ENCODE measurements at regions not wholly inside any gene's neighbourhood (a gene's known extent, or its start where the extent isn't known, plus 50 kb on each side); places are given as distances from the start of the nearest gene placed in this dataset.

DNA sequence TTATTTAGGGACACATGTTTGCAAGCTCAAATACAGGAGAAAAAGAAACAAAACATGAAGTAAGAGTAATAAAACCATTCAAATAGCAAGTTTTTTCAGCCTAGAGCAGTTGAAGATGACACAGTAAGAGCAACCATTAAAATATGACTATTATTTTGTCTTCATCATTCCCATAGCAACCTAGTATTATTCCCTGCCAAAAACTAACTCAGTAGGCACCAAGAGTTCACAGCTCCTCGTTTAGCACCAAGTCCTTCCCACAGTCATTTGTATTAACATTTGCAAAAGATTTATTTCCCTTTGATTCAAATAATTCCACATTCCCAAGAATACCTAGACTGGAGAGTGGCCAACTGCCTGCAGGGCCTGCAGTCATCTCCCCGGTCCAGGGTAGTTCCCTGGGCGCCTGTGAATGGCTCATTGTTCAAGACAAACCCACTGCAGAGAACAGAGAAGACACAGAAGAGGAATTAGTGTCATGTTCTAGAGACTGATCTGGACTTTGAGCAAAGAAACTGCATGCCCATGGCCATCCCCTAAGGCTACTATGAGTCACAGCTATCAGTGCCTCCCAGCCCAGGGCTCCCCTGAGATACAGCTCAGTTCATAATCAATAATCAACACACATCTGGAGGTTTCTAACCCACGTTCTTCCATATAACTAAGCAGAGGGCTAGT lies 139.1 kb upstream of the MAP3K1 start (continued):
- TF ChIP-seq EP300 (IDR thresholded peaks at IDR 0.05; ENCODE audit: low read depth in 2 of 2, low read length in 2 of 2) (peak in 1 of 2 experiments; percentile 60; a peak in 2 of 4 replicates), EP300 (CRISPR knock-in tag; IDR thresholded peaks at IDR 0.05; ENCODE audit: borderline replicate concordance) (peak; percentile 27; the same call in 1 of the 2 replicates), ZBTB7B (CRISPR knock-in tag; IDR thresholded peaks at IDR 0.05) (peak; percentile 29; the same call in 1 of the 2 replicates), RCOR2 (CRISPR knock-in tag; IDR thresholded peaks at IDR 0.05) (0 out of 2 replicates have a peak, but pooled peaks have one; percentile 53), SOX13 (IDR thresholded peaks at IDR 0.05) (no peak), SOX13 (CRISPR knock-in tag; conservative IDR thresholded peaks at IDR 0.05 in 1 of 2, IDR thresholded peaks at IDR 0.05 in 1 of 2) (peak in 1 of 2 experiments; percentile 84; a peak in 2 of 4 replicates), TBX2 (CRISPR knock-in tag; IDR thresholded peaks at IDR 0.05; ENCODE audit: borderline replicate concordance) (peak; percentile 66; the same call in 1 of the 2 replicates), FOXA1 (IDR thresholded peaks at IDR 0.05) (no peak), FOXA1 (CRISPR knock-in tag; IDR thresholded peaks at IDR 0.05) (no peak), ARNTL (CRISPR knock-in tag; IDR thresholded peaks at IDR 0.05) (no peak), ZNF547 (CRISPR knock-in tag; IDR thresholded peaks at IDR 0.05) (no peak), STAG1 (CRISPR knock-in tag; IDR thresholded peaks at IDR 0.05) (peak; percentile 12; the same call in 1 of the 2 replicates), SALL1 (CRISPR knock-in tag; IDR thresholded peaks at IDR 0.05) (peak; percentile 83), ELF3 (CRISPR knock-in tag; IDR thresholded peaks at IDR 0.05) (peak; percentile 28; the same call in 1 of the 2 replicates), SIX1 (CRISPR knock-in tag; IDR thresholded peaks at IDR 0.05; ENCODE audit: borderline replicate concordance) (peak; percentile 48; the same call in 1 of the 2 replicates), EHMT2 (IDR thresholded peaks at IDR 0.05; ENCODE audit: borderline replicate concordance, low read depth, low read length) (peak; percentile 44; the same call in 1 of the 2 replicates)
- TF ChIP-seq, protein P1, sequence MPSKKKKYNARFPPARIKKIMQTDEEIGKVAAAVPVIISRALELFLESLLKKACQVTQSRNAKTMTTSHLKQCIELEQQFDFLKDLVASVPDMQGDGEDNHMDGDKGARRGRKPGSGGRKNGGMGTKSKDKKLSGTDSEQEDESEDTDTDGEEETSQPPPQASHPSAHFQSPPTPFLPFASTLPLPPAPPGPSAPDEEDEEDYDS (CRISPR knock-in tag; IDR thresholded peaks at IDR 0.05), result peak; percentile 21; the same call in 1 of the 2 replicates
- TF ChIP-seq, protein P2, sequence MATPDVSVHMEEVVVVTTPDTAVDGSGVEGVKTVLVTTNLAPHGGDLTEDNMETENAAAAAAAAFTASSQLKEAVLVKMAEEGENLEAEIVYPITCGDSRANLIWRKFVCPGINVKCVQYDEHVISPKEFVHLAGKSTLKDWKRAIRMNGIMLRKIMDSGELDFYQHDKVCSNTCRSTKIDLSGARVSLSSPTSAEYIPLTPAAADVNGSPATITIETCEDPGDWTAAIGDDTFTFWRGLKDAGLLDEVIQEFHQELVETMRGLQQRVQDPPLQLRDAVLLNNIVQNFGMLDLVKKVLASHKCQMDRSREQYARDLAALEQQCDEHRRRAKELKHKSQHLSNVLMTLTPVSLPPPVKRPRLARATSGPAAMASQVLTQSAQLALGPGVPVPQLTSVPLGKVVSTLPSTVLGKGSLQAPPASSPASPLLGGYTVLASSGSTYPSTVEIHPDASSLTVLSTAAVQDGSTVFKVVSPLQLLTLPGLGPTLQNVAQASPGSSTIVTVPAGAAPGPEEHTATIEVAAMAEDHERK (CRISPR knock-in tag; IDR thresholded peaks at IDR 0.05; ENCODE audit: low read depth), result no peak
- TF ChIP-seq, protein P3, sequence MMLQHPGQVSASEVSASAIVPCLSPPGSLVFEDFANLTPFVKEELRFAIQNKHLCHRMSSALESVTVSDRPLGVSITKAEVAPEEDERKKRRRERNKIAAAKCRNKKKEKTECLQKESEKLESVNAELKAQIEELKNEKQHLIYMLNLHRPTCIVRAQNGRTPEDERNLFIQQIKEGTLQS (CRISPR knock-in tag; IDR thresholded peaks at IDR 0.05), result peak; percentile 66
- TF ChIP-seq, protein P4, sequence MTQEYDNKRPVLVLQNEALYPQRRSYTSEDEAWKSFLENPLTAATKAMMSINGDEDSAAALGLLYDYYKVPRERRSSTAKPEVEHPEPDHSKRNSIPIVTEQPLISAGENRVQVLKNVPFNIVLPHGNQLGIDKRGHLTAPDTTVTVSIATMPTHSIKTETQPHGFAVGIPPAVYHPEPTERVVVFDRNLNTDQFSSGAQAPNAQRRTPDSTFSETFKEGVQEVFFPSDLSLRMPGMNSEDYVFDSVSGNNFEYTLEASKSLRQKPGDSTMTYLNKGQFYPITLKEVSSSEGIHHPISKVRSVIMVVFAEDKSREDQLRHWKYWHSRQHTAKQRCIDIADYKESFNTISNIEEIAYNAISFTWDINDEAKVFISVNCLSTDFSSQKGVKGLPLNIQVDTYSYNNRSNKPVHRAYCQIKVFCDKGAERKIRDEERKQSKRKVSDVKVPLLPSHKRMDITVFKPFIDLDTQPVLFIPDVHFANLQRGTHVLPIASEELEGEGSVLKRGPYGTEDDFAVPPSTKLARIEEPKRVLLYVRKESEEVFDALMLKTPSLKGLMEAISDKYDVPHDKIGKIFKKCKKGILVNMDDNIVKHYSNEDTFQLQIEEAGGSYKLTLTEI (CRISPR knock-in tag; conservative IDR thresholded peaks at IDR 0.05), result no peak
- TF ChIP-seq, protein P5, sequence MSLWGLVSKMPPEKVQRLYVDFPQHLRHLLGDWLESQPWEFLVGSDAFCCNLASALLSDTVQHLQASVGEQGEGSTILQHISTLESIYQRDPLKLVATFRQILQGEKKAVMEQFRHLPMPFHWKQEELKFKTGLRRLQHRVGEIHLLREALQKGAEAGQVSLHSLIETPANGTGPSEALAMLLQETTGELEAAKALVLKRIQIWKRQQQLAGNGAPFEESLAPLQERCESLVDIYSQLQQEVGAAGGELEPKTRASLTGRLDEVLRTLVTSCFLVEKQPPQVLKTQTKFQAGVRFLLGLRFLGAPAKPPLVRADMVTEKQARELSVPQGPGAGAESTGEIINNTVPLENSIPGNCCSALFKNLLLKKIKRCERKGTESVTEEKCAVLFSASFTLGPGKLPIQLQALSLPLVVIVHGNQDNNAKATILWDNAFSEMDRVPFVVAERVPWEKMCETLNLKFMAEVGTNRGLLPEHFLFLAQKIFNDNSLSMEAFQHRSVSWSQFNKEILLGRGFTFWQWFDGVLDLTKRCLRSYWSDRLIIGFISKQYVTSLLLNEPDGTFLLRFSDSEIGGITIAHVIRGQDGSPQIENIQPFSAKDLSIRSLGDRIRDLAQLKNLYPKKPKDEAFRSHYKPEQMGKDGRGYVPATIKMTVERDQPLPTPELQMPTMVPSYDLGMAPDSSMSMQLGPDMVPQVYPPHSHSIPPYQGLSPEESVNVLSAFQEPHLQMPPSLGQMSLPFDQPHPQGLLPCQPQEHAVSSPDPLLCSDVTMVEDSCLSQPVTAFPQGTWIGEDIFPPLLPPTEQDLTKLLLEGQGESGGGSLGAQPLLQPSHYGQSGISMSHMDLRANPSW (CRISPR knock-in tag; IDR thresholded peaks at IDR 0.05; ENCODE audit: borderline replicate concordance), result 0 out of 2 replicates have a peak, but pooled peaks have one; percentile 45
- TF ChIP-seq, protein P6, sequence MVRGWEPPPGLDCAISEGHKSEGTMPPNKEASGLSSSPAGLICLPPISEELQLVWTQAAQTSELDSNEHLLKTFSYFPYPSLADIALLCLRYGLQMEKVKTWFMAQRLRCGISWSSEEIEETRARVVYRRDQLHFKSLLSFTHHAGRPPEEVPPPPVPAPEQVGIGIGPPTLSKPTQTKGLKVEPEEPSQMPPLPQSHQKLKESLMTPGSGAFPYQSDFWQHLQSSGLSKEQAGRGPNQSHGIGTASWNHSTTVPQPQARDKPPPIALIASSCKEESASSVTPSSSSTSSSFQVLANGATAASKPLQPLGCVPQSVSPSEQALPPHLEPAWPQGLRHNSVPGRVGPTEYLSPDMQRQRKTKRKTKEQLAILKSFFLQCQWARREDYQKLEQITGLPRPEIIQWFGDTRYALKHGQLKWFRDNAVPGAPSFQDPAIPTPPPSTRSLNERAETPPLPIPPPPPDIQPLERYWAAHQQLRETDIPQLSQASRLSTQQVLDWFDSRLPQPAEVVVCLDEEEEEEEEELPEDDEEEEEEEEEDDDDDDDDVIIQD (CRISPR knock-in tag; IDR thresholded peaks at IDR 0.05; ENCODE audit: low read depth), result peak; percentile 43; the same call in 1 of the 2 replicates

All from HepG2 (cell line).